ENCODE measurements at regions not wholly inside any gene's neighbourhood (a gene's known extent, or its start where the extent isn't known, plus 50 kb on each side); places are given as distances from the start of the nearest gene placed in this dataset.

DNA sequence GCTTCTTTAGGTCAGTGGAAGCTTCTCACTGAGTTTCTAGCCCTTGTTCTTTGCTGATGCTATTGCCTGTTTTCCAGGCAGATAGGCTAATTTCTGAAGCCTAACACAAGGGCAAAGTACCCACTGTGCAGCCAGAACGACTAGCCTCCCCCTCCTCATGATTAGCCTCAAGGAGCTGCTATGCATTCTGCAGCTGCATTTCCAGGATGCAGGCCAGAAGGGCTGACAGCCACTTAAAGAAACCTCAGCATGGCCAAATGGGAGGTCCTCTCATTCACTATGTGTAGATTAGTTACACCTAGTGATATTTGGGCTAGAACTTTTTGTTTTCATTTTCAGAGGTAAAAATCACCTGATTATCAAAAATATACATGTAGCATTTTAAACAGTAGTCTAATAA lies 216.0 kb downstream of the RAD51AP2 start:
- TF ChIP-seq POLR2AphosphoS5 (IDR thresholded peaks at IDR 0.05) (no peak), POLR2A (IDR thresholded peaks at IDR 0.05) (no peak)
- TF ChIP-seq, protein P1, sequence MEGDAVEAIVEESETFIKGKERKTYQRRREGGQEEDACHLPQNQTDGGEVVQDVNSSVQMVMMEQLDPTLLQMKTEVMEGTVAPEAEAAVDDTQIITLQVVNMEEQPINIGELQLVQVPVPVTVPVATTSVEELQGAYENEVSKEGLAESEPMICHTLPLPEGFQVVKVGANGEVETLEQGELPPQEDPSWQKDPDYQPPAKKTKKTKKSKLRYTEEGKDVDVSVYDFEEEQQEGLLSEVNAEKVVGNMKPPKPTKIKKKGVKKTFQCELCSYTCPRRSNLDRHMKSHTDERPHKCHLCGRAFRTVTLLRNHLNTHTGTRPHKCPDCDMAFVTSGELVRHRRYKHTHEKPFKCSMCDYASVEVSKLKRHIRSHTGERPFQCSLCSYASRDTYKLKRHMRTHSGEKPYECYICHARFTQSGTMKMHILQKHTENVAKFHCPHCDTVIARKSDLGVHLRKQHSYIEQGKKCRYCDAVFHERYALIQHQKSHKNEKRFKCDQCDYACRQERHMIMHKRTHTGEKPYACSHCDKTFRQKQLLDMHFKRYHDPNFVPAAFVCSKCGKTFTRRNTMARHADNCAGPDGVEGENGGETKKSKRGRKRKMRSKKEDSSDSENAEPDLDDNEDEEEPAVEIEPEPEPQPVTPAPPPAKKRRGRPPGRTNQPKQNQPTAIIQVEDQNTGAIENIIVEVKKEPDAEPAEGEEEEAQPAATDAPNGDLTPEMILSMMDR (IDR thresholded peaks at IDR 0.05), result no peak
